Nephron progenitor cell (in vitro differentiated cells): ENCODE measurements at regions not wholly inside any gene's neighbourhood (a gene's known extent, or its start where the extent isn't known, plus 50 kb on each side); places are given as distances from the start of the nearest gene placed in this dataset.

Experiments used
- DNase-seq: peaks from one replicate; pipeline ENCODE4 v3.0.0; 2021
- H3K27ac Mint-ChIP-seq: 2 replicates; pipeline ENCODE4 v1.8.0; 2021; ENCODE audit warnings: mild to moderate bottlenecking, moderate library complexity, mixed read lengths
- H3K27me3 Mint-ChIP-seq: 2 replicates; pipeline ENCODE4 v1.8.0; 2021; ENCODE audit warnings: mild to moderate bottlenecking, low read depth, mixed read lengths; ENCODE audit not compliant: poor library complexity
- H3K36me3 Mint-ChIP-seq: 2 replicates; pipeline ENCODE4 v1.8.0; 2021; ENCODE audit warnings: low read depth, mixed read lengths
- H3K4me1 Mint-ChIP-seq: 2 replicates; pipeline ENCODE4 v1.8.0; 2021; ENCODE audit warnings: mixed read lengths
- H3K4me3 Mint-ChIP-seq: 2 replicates; pipeline ENCODE4 v1.8.0; 2021; ENCODE audit warnings: mild to moderate bottlenecking, moderate library complexity, mixed read lengths
- H3K9me3 Mint-ChIP-seq: 2 replicates; pipeline ENCODE4 v1.8.0; 2021; ENCODE audit warnings: mild to moderate bottlenecking, moderate library complexity, mixed read lengths
- TF ChIP-seq, protein P1 (sequence below): fragments of 200-600 bp; sonication (generic); IDR thresholded peaks from 2 replicates; pipeline ENCODE4 v1.5.0; 2021; ENCODE audit warnings: antibody characterized with exemption

DNA sequence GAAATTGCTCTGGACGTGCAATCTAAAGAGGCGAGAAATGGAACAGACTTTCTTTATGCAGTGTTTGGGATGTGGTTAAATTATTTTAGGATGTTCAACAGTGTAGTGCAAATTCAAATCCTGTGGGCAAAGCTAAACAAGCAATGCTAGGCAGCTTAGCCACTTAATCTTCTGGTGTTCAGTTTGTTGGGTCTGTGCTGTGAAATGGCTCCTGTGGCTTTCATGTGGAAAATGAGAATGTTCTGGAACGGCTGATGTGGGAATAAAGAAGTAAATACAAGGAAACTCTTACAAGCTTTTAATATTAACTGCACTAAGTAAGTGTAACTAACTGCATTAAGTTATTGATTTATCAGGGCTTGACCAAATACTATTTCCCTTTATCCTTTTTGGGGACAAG is 766.6 kb downstream of the ADGRL2 start:
- H3K36me3 Mint-ChIP-seq: no peaks in the 10 kb centered on the region
- H3K27ac Mint-ChIP-seq: peak overlapping the region; percentile 7
- no peaks in the 10 kb centered on the region for H3K9me3 Mint-ChIP-seq
- H3K4me3 Mint-ChIP-seq: no peak overlapping the region
- no peak for DNase-seq
- TF ChIP-seq, protein P1, sequence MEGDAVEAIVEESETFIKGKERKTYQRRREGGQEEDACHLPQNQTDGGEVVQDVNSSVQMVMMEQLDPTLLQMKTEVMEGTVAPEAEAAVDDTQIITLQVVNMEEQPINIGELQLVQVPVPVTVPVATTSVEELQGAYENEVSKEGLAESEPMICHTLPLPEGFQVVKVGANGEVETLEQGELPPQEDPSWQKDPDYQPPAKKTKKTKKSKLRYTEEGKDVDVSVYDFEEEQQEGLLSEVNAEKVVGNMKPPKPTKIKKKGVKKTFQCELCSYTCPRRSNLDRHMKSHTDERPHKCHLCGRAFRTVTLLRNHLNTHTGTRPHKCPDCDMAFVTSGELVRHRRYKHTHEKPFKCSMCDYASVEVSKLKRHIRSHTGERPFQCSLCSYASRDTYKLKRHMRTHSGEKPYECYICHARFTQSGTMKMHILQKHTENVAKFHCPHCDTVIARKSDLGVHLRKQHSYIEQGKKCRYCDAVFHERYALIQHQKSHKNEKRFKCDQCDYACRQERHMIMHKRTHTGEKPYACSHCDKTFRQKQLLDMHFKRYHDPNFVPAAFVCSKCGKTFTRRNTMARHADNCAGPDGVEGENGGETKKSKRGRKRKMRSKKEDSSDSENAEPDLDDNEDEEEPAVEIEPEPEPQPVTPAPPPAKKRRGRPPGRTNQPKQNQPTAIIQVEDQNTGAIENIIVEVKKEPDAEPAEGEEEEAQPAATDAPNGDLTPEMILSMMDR: no peak
- H3K27me3 Mint-ChIP-seq: no peaks in the 10 kb centered on the region
- H3K4me1 Mint-ChIP-seq: peaks cover 10% of the 10 kb centered on the region

DNA sequence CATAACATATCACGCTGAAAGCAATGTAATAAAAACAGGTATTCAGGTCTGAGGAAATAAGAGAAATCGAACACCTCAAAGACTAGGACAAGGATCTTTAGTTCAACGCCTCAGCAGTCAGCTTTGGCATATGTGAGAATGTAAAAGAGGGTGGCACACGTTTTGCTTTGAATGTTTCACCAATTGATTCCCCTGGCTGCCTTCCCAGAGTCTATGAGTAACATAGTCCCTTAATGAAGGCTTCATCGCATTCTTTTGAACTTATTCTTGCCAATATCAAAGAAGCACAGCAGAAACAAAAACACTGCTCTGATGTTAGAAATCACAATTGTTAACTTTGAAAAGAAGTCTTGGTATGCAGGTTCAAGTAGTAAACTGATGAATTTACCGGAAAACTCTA is 764.8 kb downstream of the ADGRL2 start:
- H3K27me3 Mint-ChIP-seq: no peaks in the 10 kb centered on the region
- no peaks in the 10 kb centered on the region for H3K9me3 Mint-ChIP-seq
- no peak overlapping the region for H3K4me3 Mint-ChIP-seq
- peaks cover 10% of the 10 kb centered on the region for H3K4me1 Mint-ChIP-seq
- no peak for DNase-seq
- TF ChIP-seq, protein P1: no peak
- H3K36me3 Mint-ChIP-seq: no peaks in the 10 kb centered on the region
- H3K27ac Mint-ChIP-seq: no peak overlapping the region

DNA sequence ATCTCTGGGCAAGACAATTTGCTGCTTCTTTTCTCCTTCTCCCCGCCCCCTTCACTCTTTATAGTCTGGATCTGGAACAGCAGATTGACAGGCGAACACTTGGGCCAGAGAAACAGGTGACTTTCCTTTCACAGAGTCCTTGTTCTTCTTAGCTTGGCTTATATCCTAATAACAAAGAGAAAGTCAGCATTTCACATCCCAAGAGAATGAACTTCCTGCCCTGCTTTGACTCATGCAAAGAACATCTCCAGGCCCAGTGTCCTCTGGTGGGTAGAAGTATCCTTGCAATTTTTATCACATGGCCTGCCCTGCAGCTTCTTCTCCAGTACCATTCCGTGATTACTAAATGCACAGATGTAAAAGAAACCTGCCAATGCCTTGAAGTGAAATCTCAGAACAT is 764.4 kb downstream of the ADGRL2 start:
- TF ChIP-seq, protein P1: no peak

DNA sequence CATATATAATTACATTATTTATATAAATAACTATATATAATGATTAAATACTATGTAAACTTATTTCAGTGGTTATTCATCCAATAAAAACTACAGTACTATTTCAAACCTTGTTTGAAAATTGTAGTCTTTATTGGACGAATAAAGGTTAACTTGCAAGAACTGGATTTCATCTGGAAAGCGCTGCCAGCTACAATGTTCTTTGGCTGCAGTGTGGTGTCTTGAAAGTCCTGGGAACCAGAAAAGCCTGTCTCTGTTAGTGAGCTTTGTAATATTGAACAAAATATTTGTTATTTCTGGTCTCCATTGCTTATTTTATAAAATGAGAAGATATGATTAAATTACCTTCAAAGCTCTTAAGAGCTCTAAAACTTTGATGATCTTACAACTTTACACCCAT is 763.6 kb downstream of the ADGRL2 start:
- Mint-ChIP-seq H3K9me3 (no peaks in the 10 kb centered on the region), H3K4me1 (peaks cover 10% of the 10 kb centered on the region), H3K27me3 (no peaks in the 10 kb centered on the region), H3K36me3 (no peaks in the 10 kb centered on the region), H3K27ac (no peak overlapping the region), H3K4me3 (no peak overlapping the region)
- TF ChIP-seq, protein P1: no peak
- no peak for DNase-seq

More for the DNA sequence above, 764.4 kb downstream of the ADGRL2 start:
- no peaks in the 10 kb centered on the region for H3K27me3 Mint-ChIP-seq
- no peaks in the 10 kb centered on the region for H3K9me3 Mint-ChIP-seq
- H3K4me3 Mint-ChIP-seq: no peak overlapping the region
- H3K4me1 Mint-ChIP-seq: peaks cover 10% of the 10 kb centered on the region
- H3K27ac Mint-ChIP-seq: no peak overlapping the region
- no peaks in the 10 kb centered on the region for H3K36me3 Mint-ChIP-seq
- no peak for DNase-seq

DNA sequence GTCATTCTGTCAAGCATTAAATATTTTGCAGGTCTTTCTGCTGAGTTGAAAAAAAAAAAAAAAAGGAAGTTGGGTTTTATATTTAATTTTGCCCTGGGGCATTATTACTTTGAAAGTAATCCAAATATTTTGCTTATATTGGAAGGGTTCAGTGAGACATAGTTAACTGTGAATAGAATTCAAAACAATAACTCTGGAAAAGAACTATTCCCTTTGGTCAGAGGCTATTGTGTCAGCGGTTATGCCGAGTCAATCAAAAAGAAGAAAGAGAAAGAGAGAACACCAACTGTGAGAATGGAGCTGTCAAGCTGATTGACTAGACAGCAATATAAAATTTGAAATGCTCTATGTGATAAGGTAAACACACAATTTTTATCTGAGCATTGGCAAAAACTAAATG is 761.7 kb downstream of the ADGRL2 start:
- no peaks in the 10 kb centered on the region for H3K27me3 Mint-ChIP-seq
- peaks cover 3% of the 10 kb centered on the region for H3K4me1 Mint-ChIP-seq

DNA sequence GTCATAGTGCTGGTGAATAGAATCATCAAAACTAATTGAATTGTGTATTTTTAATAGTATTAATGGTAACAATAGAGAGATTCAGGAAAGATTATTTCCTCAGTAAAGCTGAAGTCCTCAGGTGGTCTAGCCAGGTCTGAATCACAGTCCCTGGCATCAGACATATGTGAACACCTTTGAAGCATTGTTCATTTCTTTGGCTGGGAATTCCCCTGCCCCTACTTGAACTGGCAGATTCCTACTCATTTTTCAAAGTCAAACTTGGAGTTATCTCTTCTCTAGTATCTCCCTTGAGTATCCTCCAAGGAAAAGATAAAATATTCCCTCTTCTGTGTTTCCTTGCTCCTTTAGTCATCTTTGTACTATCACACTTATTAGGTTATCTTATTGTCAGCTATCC is 759.8 kb downstream of the ADGRL2 start:
- TF ChIP-seq, protein P1: no peak
- Mint-ChIP-seq H3K27ac (no peak overlapping the region), H3K4me3 (no peak overlapping the region), H3K36me3 (no peaks in the 10 kb centered on the region), H3K9me3 (no peaks in the 10 kb centered on the region), H3K4me1 (no peaks in the 10 kb centered on the region), H3K27me3 (no peaks in the 10 kb centered on the region)
- DNase-seq: no peak

More for the DNA sequence above, 761.7 kb downstream of the ADGRL2 start:
- no peaks in the 10 kb centered on the region for H3K36me3 Mint-ChIP-seq
- H3K9me3 Mint-ChIP-seq: no peaks in the 10 kb centered on the region
- TF ChIP-seq, protein P1: no peak
- H3K27ac Mint-ChIP-seq: no peak overlapping the region
- H3K4me3 Mint-ChIP-seq: no peak overlapping the region
- DNase-seq: no peak
